Neural cell (in vitro differentiated cells): ENCODE measurements at regions not wholly inside any gene's neighbourhood (a gene's known extent, or its start where the extent isn't known, plus 50 kb on each side); places are given as distances from the start of the nearest gene placed in this dataset.

ENCODE experiments used
- H2AFZ ChIP-seq: fragments of 200-600, 300-800 bp; sonication (generic), shearing (Covaris generic); 2 replicates; pipeline ENCODE4 v1.6.0; 2014; ENCODE audit warnings: low read depth, mild to moderate bottlenecking, antibody characterized with exemption, low read length, moderate library complexity
- H3F3A ChIP-seq: fragments of 200-600 bp; shearing (Covaris generic); 2 replicates; pipeline ENCODE4 v1.6.1; 2016; ENCODE audit warnings: mild to moderate bottlenecking, moderate library complexity, mixed read lengths, antibody characterized with exemption, low read length; ENCODE audit not compliant: insufficient read depth, poor library complexity, severe bottlenecking
- H3K27ac ChIP-seq: fragments of 200-600, 300-800 bp; sonication (generic), shearing (Covaris generic); 2 replicates; pipeline ENCODE4 v1.5.1; 2014; ENCODE audit warnings: mild to moderate bottlenecking, low read length, moderate library complexity
- H3K27me3 ChIP-seq: fragments of 300-800, 200-600 bp; sonication (generic), shearing (Covaris generic); 2 replicates; pipeline ENCODE4 v1.6.0; 2014; ENCODE audit warnings: mild to moderate bottlenecking, low read depth, low read length, moderate library complexity; ENCODE audit not compliant: insufficient read depth
- H3K36me3 ChIP-seq: fragments of 300-800, 200-600 bp; sonication (generic), shearing (Covaris generic); 2 replicates; pipeline ENCODE4 v1.5.1; 2014; ENCODE audit warnings: mild to moderate bottlenecking, antibody characterized with exemption, low read length, moderate library complexity; ENCODE audit not compliant: insufficient read depth
- H3K4me2 ChIP-seq: fragments of 300-800, 200-600 bp; sonication (generic), shearing (Covaris generic); 2 replicates; pipeline ENCODE4 v1.6.0; 2014; ENCODE audit warnings: mild to moderate bottlenecking, low read length
- H3K4me3 ChIP-seq: fragments of 300-800, 200-600 bp; sonication (generic), shearing (Covaris generic); 2 replicates; pipeline ENCODE4 v1.5.1; 2014; ENCODE audit warnings: mild to moderate bottlenecking, low read length, moderate library complexity
- H3K79me2 ChIP-seq: fragments of 200-600 bp; shearing (Covaris generic); replicated peaks from 2 replicates; pipeline ENCODE4 v1.6.0; 2014; ENCODE audit warnings: mild to moderate bottlenecking, low read length, moderate library complexity; ENCODE audit not compliant: insufficient read depth
- H3K9ac ChIP-seq: fragments of 300-800, 200-600 bp; sonication (generic), shearing (Covaris generic); 2 replicates; pipeline ENCODE4 v1.6.1; 2016; ENCODE audit warnings: mild to moderate bottlenecking, low read length, mixed read lengths
- H3K9me2 ChIP-seq: fragments of 200-600 bp; shearing (Covaris generic); 2 replicates; pipeline ENCODE4 v1.6.1; 2016; ENCODE audit warnings: mild to moderate bottlenecking, low read length, mixed read lengths; ENCODE audit not compliant: insufficient read depth
- H3K9me3 ChIP-seq: fragments of 200-600, 300-800 bp; sonication (generic), shearing (Covaris generic); 2 replicates; pipeline ENCODE4 v1.6.1; 2016; ENCODE audit warnings: mild to moderate bottlenecking, mixed run types, low read length, moderate library complexity, mixed read lengths
- H4K20me1 ChIP-seq: fragments of 200-600 bp; shearing (Covaris generic); 2 replicates; pipeline ENCODE4 v1.6.1; 2016; ENCODE audit warnings: mild to moderate bottlenecking, mixed run types; ENCODE audit not compliant: insufficient read depth
- EP300 ChIP-seq: fragments of 450-650 bp; conservative IDR thresholded peaks from 2 replicates; pipeline ENCODE4 v1.6.1; 2014; ENCODE audit warnings: antibody characterized with exemption, mild to moderate bottlenecking, moderate library complexity; ENCODE audit not compliant: poor library complexity, severe bottlenecking
- EZH2 ChIP-seq: fragments of 200-600, 300-800 bp; shearing (Covaris generic), sonication (generic); IDR thresholded peaks from 2 replicates; pipeline ENCODE4 v1.6.1; 2014; ENCODE audit warnings: antibody characterized with exemption, low read length, borderline replicate concordance, mild to moderate bottlenecking; ENCODE audit not compliant: insufficient read depth, poor library complexity, severe bottlenecking
- MXI1 ChIP-seq: fragments of 450-650 bp; conservative IDR thresholded peaks from 2 replicates; pipeline ENCODE4 v1.6.1; 2014; ENCODE audit warnings: antibody characterized with exemption, mild to moderate bottlenecking; ENCODE audit not compliant: poor library complexity, severe bottlenecking
- POLR2AphosphoS5 ChIP-seq: IDR thresholded peaks from 2 replicates; pipeline ENCODE4 v1.6.1; 2012
- RAD21 ChIP-seq: fragments of 450-650 bp; conservative IDR thresholded peaks from 2 replicates; pipeline ENCODE4 v1.6.1; 2014; ENCODE audit warnings: antibody characterized with exemption, mild to moderate bottlenecking, moderate library complexity
- SMC3 ChIP-seq: fragments of 450-650 bp; conservative IDR thresholded peaks from 2 replicates; pipeline ENCODE4 v1.6.1; 2014; ENCODE audit warnings: antibody characterized with exemption, mild to moderate bottlenecking, moderate library complexity; ENCODE audit not compliant: poor library complexity
- TAF1 ChIP-seq: IDR thresholded peaks from 2 replicates; pipeline ENCODE4 v1.6.1; 2012; ENCODE audit warnings: low read depth
- TF ChIP-seq, protein P1 (sequence below): IDR thresholded peaks from 2 replicates; pipeline ENCODE4 v1.6.1; 2012; ENCODE audit warnings: borderline replicate concordance
- TF ChIP-seq, protein P2 (sequence below): fragments of 450-650 bp; IDR thresholded peaks from 2 replicates; pipeline ENCODE4 v1.5.1; 2014; ENCODE audit warnings: antibody characterized with exemption, mild to moderate bottlenecking, moderate library complexity; ENCODE audit not compliant: poor library complexity, severe bottlenecking

DNA sequence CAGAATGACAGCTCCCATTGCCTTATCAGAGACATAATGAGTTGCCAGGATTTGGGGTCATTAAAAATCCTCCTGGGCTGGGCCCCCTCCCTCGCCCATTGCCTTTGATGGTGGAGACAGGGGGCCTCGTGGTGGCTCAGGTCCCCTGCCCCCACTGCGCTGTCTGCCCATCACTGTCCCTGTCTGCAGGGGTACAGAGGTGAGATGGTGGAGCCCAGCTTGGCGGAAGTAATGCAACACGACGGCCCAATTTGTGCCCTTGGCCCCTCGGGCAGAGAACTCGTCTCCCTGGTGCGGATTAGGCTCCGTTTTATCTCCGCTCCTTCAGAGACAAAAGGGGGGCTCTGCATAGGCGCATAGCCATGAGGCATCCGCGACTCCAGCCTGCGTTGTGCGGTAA, 152.4 kb upstream of the UNC5B start:
- Histone ChIP-seq H3K27me3 (no peaks in the 10 kb centered on the region), H4K20me1 (no peaks in the 10 kb centered on the region), H2AFZ (no peak overlapping the region), H3K79me2 (no peaks in the 10 kb centered on the region), H3K36me3 (no peaks in the 10 kb centered on the region), H3K9me3 (no peaks in the 10 kb centered on the region), H3K9me2 (no peaks in the 10 kb centered on the region), H3F3A (no peaks in the 10 kb centered on the region), H3K4me3 (no peak overlapping the region), H3K27ac (no peak overlapping the region), H3K9ac (no peak overlapping the region), H3K4me2 (no peak overlapping the region)
- no peak for TF ChIP-seq EP300
- no peak for TF ChIP-seq EZH2
- no peak for TF ChIP-seq TAF1
- TF ChIP-seq POLR2AphosphoS5 = no peak
- TF ChIP-seq SMC3 = no peak
- no peak for TF ChIP-seq MXI1
- TF ChIP-seq, protein P1, sequence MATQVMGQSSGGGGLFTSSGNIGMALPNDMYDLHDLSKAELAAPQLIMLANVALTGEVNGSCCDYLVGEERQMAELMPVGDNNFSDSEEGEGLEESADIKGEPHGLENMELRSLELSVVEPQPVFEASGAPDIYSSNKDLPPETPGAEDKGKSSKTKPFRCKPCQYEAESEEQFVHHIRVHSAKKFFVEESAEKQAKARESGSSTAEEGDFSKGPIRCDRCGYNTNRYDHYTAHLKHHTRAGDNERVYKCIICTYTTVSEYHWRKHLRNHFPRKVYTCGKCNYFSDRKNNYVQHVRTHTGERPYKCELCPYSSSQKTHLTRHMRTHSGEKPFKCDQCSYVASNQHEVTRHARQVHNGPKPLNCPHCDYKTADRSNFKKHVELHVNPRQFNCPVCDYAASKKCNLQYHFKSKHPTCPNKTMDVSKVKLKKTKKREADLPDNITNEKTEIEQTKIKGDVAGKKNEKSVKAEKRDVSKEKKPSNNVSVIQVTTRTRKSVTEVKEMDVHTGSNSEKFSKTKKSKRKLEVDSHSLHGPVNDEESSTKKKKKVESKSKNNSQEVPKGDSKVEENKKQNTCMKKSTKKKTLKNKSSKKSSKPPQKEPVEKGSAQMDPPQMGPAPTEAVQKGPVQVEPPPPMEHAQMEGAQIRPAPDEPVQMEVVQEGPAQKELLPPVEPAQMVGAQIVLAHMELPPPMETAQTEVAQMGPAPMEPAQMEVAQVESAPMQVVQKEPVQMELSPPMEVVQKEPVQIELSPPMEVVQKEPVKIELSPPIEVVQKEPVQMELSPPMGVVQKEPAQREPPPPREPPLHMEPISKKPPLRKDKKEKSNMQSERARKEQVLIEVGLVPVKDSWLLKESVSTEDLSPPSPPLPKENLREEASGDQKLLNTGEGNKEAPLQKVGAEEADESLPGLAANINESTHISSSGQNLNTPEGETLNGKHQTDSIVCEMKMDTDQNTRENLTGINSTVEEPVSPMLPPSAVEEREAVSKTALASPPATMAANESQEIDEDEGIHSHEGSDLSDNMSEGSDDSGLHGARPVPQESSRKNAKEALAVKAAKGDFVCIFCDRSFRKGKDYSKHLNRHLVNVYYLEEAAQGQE = no peak
- no peak for TF ChIP-seq RAD21
- TF ChIP-seq, protein P2, sequence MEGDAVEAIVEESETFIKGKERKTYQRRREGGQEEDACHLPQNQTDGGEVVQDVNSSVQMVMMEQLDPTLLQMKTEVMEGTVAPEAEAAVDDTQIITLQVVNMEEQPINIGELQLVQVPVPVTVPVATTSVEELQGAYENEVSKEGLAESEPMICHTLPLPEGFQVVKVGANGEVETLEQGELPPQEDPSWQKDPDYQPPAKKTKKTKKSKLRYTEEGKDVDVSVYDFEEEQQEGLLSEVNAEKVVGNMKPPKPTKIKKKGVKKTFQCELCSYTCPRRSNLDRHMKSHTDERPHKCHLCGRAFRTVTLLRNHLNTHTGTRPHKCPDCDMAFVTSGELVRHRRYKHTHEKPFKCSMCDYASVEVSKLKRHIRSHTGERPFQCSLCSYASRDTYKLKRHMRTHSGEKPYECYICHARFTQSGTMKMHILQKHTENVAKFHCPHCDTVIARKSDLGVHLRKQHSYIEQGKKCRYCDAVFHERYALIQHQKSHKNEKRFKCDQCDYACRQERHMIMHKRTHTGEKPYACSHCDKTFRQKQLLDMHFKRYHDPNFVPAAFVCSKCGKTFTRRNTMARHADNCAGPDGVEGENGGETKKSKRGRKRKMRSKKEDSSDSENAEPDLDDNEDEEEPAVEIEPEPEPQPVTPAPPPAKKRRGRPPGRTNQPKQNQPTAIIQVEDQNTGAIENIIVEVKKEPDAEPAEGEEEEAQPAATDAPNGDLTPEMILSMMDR = no peak

DNA sequence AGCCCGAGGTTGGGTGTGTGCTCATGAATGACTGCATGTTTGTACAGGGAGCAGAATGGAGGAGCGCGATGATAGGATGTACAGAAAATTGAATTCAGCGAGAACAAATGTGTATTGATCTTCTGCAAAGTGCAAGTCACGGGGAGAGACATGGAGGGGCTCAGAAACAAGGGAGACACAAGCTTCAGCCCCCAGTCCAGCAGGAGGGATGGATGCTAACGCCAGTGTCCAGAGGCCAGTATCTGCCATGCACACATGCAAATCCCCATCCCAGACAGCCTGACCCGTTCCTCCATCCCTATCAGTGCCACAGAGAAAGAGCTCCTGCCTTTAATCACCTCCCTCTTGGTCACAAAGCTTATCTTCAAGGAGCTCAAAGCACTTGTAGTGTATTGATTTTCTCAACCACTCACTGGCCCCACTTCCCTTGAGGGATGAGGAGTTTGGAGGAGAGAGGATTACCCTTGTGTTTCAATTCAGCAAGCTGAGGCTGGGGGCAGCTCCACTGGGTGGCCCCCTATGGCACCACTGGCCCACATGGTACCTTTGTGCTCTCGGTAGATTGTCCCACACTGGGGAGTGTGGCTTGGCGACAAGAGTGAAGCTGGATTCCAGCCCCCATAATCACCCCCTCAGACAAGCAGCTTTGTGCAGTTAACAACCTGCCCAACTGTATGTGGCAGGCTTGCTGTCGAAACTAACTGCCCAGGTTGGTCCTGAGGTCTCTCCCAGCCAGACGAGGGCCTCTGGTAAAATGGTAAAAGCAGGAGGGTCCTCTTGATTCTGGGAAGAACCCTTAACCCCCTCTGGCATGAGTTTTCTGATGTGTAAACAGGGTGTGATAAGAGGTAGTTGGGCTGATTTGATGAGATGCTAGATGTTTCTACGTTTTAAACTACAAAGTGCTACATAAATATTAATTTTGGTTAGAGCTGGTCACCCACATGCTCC, 151.6 kb upstream of the UNC5B start:
- H3F3A ChIP-seq = no peaks in the 10 kb centered on the region
- H3K27ac ChIP-seq = no peak overlapping the region
- H3K36me3 ChIP-seq = no peaks in the 10 kb centered on the region
- H3K79me2 ChIP-seq = no peaks in the 10 kb centered on the region
- H3K4me3 ChIP-seq = no peak overlapping the region
- no peaks in the 10 kb centered on the region for H3K27me3 ChIP-seq
- H2AFZ ChIP-seq = no peak overlapping the region
- H4K20me1 ChIP-seq = no peaks in the 10 kb centered on the region
- TF ChIP-seq, protein P1 = no peak
- TF ChIP-seq MXI1 (no peak), EP300 (no peak)
- no peaks in the 10 kb centered on the region for H3K9me3 ChIP-seq
- no peak overlapping the region for H3K9ac ChIP-seq
- H3K4me2 ChIP-seq = no peak overlapping the region
- no peaks in the 10 kb centered on the region for H3K9me2 ChIP-seq
